NCI-H128 (cell line): ENCODE measurements at regions not wholly inside any gene's neighbourhood (a gene's known extent, or its start where the extent isn't known, plus 50 kb on each side); places are given as distances from the start of the nearest gene placed in this dataset.
"Not testable (repeated sequence)": the region's sequence is repeated elsewhere in the genome, so short reads cannot be mapped to it uniquely, and the experiment has no call there.

Experiments
- DNase-seq: peaks from one replicate; lab custom pipeline; 2025; ENCODE audit not compliant: unreplicated experiment; lab: John Stamatoyannopoulos, UW

DNA sequence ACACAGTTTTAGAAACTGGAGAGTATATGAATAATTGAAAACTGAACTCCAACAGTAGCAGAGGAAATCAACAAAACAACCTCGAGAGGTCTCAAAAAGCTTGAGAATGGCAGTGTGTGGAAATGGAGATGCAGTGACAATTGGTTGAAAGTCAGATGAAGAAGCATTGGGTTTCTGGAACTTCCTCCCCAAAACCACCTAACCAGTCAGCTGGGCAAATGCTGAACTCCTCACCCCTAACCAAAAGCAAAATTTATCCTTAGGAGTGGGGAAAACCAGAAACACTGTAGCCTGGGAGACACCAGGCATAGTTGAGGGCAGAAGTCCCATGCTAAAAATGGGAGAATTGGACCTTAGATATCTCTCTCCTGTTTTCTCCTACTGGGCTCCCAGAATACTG, 109.9 kb downstream of the TANC2 start:
- no peak for DNase-seq

DNA sequence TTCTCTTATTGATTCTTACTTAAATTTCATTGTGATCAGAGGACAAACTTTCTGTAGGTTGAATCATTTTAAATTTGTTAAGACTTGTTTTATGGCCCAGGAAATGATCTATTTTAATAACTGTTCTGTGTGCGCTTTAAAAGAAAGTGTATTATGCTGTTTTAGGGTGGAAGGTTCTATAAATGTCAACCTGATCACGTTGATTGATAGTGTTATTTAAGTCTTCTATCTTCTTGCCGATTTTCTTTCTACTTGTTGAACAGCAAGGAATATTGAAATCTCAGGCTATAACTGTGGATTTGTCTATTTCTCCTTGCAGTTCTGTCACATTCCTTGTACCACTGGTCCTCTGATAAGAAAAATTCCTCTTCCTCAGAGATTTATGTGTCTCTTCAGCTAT, 112.7 kb downstream of the TANC2 start:
- no peak for DNase-seq

DNA sequence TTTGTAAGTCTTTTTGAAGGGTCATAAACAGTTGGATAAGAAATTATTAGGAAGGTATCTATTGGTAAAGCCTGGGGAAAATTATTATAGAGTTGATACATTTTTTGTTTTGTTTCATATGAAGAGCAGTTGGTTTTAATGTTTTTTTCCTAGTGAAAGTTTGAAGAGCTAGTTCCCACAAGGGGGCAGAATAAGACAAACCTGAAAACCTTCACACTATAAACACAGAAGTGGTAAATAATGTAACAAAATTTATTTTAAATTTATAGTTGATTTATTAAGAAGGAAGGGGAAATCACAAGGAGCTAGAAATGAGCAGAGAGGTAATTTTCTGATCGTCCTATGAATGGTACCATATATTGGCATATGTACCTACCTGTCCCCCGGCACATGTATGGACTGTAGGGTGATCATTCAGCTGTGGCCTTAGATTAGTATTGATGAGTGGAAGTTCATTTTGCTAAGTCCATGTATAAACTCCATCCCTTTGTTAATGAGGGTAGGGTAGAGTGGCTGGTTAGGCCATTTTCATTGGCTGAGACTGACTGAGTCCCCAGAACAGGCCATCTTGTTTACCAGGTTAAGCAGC, 116.3 kb downstream of the TANC2 start:
- no peak for DNase-seq

DNA sequence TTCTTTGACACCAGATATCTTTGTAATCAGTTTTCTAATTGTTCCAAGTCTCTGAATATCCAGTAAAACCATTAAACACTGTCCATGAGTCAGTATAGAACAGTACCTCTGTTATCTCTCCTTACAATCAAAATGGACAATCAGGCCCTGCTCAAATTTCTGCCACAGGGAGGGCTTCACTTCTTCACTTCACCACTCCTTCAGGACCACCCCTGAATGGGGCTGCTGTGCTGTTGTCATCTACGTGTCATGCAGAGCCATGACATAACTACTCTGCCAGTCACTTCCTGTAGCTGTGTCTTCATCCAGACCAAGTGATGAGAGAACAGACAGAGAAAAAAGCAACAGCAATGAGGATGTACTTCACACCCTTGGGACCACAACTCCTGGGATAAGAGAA, 116.9 kb downstream of the TANC2 start:
- DNase-seq: no peak

DNA sequence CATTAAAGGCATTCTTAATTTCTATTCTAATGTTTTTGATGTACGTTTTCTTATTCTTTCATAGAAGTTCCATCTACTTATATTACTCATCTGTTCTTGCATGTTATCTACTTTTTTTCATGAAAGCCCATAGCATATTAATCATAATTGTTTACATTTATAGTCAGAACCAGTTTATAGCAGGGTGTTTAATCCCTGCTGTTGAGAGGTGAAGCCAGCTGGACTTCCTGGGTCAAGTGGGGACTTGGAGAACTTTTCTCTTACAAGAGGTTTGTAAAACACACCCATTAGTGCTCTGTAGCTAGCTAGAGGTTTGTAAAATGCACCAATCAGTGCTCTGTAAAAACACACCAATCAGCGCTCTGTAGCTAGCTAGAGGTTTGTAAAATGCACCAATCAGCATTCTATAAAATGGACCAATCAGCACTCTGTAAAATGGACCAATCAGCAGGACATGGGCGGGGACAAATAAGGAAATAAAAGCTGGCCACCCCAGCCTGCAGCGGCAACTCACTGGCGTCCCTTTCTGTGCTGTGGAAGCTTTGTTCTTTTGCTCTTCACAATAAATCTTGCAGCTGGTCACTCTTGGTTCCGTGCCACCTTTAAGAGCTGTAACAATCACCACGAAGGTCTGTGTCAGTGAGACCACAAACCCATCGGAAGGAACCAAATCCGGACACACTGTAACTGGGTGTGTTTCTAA, 120.6 kb downstream of the TANC2 start:
- no peak for DNase-seq

DNA sequence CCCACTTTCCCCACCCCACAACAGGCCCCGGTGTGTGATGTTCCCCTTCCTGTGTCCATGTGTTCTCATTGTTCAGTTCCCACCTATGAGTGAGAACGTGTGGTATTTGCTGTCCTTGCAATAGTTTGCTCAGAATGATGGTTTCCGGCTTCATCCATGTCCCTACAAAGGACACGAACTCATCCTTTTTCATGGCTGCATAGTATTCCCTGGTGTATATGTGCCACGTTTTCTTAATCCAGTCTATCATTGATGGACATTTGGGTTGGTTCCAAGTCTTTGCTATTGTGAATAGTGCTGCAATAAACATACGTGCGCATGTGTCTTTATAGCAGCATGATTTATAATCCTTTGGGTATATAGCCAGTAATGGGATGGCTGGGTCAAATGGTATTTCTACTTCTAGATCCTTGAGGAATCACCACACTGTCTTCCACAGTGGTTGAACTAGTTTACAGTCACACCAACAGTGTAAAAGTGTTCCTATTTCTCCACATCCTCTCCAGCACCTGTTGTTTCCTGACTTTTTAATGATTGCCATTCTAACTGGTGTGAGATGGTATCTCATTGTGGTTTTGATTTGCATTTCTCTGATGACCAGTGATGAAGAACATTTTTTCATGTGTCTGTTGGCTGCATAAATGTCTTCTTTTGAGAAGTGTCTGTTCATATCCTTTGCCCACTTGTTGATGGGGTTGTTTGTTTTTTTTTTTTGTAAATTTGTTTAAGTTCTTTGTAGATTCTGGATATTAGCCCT, 124.5 kb downstream of the TANC2 start:
- DNase-seq: not testable (repeated sequence)

DNA sequence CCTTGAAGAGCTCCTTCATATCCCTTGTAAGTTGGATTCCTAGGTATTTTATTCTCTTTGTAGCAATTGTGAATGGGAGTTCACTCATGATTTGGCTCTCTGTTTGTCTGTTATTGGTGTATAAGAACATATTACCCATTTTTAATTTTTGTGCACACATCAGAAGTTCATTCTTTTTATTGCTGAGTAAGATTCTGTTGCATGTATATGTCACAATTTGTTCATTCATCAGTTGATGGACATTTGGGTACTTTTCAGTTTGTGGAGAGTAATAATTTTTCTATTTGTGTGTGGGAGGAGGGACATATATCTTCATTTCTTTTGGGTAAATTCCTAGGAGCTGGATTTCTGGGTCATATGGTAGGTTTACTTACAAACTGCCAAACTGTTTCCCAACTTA, 125.9 kb downstream of the TANC2 start:
- not testable (repeated sequence) for DNase-seq

DNA sequence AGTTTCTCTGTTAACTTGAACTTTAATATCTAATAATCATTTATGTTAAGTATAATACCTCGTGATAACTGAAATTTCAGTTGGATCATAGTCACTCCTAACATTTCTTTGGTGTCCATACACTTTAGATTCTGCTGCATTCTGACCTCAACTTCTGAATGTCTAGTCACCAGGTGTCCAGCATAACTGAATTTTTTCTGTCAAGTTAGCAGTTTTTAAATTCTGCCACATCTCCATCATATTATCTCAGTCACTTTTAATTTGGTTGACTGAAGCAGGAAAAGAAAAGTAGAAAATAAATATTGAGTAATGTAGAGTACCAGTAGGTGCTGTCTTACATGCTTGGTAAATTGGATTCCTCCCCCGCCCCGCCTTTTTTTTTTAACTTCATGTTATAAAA, 128.6 kb downstream of the TANC2 start:
- no peak for DNase-seq

DNA sequence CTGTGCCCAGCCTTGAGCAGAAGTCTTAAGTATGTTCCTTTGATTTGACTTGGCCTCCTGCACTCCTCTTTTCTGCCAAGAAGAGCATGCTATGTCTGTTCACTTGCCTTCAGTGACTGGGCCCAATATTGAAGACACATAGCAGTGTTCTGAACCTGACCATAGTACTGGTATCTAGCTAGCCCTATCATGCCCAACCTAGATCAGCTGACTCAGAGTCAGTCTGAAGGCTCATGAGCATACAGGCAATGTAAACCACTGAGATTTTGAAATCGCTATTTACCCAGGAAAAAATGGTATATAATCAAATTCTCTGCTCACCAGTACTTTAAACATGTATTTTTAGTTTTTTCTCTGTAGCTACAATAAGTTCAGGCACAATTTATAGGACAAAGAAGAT, 129.4 kb downstream of the TANC2 start:
- no peak for DNase-seq

DNA sequence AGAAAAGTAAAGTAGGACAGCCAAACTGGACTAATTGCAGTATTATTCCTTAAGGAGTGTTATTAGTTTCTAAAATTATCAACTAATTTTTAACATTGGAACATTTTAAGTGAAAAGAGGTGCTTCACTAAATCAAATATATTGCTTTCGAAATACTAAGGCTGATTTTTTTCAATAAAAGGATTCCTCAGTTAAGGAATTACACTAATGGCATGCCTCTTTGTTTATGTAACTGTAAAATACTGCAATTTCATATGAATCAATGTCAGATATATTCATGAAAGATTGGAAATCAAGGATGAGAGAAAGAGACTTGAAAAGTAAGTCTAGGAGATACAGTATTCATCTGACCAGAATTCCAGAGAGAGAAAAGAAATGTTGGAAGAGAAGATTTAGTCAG, 129.8 kb downstream of the TANC2 start:
- DNase-seq: no peak

DNA sequence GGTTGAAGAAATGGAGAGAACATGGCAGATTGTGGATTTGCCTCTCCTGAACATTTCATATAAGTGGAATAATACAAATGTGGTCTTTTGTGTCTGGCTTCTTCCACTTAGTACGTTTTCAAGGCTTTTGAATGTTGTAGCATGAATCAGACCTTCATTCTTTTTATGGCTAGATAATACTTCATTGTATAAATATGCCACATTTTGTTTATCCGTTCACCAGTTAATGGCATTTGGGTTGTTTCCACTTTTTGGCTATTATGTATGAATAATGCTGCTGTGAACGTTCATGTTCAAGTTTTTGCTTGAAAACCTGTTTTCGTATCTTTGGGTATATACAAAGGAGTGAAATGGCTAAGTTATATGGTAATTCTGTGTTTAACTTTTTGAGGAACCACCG, 130.4 kb downstream of the TANC2 start:
- DNase-seq: no peak

DNA sequence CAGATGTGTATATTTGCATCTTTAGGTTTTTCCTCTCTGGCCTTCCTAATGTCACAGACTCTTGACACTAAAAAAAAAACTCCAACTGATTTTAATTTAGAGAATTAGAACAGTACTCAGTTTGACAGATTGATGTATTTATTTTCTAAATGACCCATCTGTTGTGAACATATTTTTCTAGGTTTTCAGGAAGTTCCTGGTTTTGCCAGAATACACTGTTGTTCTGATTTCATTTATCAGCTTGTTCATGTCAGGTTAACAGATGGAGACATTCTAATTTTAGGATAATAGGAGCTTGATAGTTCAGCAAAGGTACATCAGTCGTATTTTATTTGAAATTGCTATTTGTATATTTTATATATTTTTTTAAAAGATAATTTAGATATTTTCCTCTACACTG, 133.4 kb downstream of the TANC2 start:
- no peak for DNase-seq

DNA sequence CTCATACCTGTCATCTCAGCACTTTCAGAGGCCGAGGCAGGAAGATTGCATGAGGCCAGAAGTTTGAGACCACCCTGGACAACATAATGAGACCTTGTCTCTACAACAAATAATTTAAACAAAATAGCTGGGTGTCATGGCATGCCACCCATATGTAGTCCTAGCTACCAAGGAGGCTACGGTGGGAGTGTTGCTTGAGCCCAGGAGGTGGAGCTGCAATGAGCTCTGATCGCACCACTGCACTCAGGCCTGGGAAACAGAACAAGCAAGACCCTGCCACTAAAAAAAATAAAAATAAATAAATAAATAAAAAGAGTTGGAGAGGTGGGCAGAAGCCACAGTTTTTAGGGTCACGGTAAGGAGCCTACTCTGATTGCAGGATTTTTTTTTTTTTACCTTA, 136.0 kb downstream of the TANC2 start:
- no peak for DNase-seq

DNA sequence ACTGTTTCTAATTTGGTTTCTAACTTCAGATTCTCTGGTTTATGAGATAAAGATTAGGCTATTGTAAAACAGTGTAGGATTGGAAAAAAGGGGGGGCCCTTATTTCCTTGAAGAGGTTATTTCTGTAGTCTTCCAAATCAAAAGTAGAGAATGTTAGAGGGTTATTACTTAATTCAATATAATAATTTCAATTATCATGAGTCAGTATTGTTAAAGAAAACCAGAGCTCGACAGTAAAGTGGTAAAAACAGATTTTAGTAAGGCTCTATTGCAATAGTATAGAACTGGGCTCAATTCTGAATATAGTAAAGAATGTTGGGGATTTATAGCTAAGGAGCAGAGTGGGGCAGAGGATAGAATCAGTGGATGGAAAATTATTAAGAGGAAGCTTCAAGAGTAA, 140.0 kb downstream of the TANC2 start:
- DNase-seq: no peak

DNA sequence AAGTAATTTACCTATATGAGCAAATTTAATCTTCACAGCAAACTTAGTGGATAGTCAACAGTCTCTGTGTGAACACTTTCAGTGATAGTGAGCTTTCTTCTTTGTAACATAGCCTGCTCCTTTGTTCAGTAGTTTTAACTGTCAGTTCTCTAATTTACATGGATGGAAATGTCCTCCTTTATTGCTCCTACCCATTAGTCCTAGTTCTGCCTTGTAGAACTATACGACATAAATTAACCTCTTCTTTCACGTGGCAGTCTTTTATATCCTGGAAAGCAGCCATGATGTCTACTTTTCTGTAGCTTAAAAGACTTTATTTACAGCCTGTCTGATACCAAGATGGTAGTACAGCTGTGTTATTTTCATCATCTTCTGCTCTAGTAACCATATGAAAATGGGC, 143.6 kb downstream of the TANC2 start:
- no peak for DNase-seq

DNA sequence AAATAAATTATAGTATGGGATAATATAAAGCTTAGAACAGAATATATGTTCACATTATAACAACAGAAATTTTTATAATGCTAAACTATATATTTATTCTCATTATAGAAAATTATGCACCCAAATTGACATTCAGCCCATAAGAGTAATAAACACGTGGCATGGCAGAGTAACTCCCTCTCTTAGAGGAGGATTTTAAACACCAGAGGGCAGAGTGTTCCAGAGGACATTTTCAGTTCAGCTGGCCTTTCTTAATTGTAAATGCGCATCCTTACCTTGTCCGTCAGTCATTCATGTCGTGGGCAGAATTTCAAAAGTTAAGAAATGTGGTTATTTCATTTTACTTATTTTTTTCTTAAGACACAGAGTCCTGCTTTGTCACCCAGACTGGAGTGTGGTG, 147.1 kb downstream of the TANC2 start:
- no peak for DNase-seq

DNA sequence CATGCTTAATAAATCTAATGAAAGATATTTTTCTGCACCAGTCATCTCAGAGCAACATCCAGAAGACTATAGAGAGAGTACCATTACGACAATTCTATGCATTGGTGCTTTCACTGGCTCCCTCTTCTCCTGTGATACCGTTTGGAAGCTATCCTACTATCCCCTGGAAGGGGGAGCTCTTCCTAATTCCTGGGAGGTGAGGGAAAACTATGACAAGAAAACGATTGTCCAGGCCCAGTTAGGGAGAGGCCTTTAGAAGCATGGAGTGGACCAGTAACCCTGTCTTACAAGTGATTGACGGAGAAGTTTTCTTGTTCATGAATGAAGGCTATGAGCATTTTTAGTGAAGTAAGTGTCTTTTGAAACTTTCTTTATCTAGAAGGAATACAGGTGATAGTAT, 150.2 kb downstream of the TANC2 start:
- no peak for DNase-seq

DNA sequence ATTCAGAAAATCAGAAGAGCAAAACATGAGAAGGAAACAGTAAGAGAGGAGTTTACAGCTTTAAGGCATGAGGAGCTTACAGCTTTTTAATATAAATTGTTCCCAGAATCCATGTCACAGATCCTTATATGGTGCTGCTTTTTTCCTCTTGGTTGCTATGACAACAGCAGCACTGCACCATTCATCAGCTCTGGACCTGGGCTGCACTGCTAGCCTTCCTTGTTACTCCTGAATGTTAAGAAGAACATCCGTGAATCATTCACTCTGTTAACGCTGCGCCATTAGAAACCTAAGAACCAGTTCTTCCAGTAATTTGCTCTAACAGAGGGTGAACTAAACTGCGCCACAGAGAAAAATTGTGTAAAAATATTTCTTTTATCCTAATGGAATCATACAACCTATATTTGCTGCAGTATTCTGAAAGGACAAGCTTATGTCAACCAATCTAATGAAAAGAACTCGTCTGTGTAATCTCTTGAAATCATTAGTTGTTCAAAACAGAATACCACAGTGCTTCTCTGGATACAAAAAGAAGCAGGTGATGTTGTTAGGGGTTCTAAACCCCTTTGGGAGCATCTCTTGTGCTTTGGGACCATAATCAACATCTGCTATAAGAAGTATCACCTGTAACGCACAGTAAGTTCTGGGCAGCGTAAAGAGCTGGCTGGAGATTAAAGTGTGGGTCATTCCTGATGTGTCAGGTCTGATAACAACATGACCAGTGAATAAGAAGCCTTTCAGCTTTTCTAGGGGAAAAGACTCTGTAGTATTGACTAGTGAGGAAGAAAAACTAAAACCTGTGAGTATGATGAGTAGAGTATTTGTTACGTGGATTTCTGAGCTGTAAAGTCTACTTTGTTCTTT, 151.2 kb downstream of the TANC2 start:
- peak; percentile 5 for DNase-seq

DNA sequence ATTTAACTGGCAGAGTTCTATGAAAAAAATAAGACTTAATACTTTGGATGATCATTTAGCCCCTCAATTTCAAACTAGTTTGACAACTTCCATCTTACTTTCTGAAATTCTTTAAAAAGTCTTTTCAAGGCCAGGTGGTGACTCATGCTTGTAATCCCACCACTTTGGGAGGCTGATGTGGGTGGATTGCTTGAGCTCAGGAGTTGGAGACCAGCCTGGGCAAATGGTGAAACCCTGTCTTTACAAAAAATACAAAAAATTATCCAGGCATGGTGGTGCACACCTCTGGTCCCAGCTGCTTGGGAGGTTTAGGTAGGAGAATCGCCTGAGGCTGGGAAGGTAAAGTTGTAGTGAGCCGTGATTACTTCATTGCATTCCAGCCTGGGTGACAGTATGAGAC, 154.4 kb downstream of the TANC2 start:
- no peak for DNase-seq

DNA sequence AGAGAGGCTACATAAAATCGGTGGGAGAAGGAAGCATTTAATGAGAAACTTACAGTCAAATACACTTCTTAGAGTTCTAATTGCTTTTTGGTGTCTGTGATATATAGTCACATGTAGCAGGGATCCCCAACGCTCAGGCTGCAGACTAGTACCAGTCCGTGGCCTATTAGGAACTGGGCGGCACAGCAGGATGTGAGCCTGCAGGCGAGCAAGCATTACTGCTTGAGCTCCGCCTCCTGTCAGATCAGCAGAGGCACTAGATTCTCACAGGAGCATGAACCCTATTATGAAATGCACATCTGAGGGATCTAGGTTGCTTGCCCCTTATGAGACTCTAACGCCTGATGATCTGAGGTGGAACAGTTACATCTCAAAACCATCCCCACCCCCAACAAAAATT, 158.5 kb downstream of the TANC2 start:
- DNase-seq: no peak

DNA sequence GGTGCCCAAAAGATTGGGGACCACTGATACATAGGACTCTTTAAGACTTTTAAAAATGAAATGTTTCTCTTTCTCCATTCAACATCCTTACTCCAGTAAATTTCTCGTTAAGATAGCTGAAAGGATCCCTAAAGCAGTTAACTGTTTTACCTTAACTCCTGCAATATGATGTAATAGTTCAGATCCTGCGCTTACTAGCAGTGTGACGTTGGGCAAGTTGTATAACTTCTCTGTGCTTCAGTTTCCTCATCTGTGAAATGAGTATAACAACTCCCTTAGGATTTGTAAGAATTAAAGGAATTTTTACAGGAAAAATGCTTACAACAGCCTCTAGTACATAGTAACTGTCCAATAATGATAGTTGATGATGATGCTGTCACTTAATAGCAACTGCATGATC, 158.9 kb downstream of the TANC2 start:
- no peak for DNase-seq

DNA sequence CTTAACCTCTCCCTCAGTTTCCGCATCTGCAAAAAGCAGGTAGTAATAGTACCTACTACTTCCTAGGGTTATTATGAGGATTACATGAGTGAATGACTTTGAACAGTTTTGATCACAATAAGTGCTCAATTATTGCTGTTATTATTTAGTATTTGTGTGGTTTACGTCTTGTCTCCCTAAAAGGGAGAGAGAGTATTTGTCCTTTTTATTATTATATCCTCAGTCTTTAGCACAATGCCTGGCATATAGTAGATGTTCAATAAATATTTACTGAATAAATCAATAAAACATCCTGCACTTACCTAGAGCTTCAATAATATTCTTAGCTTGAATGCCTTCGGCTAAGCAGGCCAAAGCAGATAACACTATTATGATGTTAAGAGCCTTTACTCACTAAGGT, 160.0 kb downstream of the TANC2 start:
- DNase-seq: no peak
